HG02884 (cell line): ENCODE measurements at regions not wholly inside any gene's neighbourhood (a gene's known extent, or its start where the extent isn't known, plus 50 kb on each side); places are given as distances from the start of the nearest gene placed in this dataset.

ENCODE experiments used
- ATAC-seq: cut with Tn5 transposase; IDR thresholded peaks from one replicate; pipeline ENCODE4 v1.9.1; 2021; ENCODE audit warnings: mild to moderate bottlenecking, moderate library complexity; ENCODE audit not compliant: unreplicated experiment

DNA sequence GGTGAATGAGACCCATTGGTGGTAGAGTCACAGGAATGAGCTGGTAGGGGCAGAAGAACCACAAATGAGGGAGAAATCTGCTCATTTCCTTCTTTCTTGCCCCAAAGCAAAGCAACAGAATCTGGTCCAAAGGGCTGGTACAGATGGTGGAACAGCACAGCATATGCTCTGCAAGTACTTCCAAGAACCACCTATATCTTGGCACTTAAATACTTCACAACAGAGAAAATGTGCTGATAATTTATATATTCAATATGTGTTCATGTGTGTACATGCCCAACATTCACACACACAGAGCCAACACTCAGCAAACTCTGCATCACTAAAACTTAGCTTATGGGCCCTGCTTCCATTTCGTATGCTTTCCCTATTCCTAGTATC is 884.4 kb upstream of the KLHL29 start:
- ATAC-seq: no peak

DNA sequence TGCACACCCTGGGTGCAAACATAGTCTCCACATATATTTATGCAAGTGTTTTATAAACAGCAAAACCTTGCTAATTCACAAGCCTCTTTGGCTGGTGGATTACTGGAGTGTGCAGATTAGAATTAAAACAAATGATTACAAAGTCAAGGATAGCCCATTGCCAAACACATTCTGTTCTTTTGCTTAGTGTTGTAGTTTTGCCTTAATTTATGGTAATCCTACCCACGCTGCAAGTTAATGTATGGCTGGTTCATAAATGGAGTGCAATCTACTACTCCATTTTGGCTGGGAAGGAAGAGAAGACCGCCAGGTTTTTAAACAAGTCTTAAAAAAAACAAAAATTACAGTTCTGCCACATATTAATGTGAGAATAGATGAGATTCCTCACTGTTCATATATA is 883.1 kb upstream of the KLHL29 start:
- no peak for ATAC-seq

DNA sequence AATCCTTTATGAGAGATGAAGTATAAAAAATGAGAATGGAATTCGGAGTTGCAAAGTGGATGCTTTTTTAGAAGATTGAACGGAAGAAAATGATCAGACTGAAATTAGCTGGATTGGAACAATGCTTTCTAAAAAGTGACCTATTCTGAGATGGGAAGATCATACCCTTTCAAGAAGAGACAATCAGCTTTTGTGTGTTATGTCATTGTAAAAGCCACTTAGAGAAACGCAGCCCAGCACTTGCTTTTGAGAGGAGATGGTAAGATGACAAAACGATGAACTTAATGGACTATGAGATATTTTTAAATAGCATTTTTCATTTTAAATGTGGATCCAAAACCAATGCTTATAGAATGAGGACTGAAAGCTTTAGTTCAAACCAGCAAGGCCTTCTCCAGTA is 871.4 kb upstream of the KLHL29 start:
- no peak for ATAC-seq

DNA sequence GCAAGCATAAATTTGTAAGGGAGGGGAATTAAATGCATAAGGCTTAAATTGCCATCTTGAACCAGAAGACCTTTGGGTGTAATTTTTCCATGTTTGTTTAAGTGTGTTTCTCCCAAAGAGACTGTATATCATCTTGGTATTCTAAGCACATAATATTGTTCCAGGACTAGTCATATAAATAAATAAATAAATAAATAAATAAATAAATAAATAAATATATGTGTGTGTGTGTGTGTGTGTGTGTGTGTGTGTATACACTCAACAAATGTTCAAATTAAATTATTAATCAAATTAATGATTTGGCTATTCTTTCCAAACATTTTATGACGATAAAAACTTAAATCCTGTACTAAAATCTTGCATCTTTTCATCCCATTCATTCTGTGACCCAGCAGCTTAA is 867.8 kb upstream of the KLHL29 start:
- no peak for ATAC-seq

DNA sequence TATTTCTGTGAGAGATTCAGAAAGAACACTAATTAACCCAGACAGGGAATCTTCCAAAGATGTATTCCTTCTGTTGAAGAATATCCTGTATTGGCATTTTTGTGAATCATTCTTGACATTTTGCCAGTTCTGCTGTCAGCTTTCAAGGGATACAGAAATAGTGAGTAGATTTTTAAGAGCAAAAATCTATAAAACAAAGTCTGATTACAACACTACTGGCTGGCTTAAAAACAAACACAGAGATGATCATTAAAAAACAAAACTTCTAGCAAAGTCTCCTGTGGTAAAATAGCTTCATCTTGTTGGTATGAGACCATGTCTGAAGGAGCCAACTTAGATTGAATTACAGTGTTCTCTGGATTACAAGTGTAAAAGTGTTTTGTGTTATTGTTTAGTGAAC is 866.3 kb upstream of the KLHL29 start:
- ATAC-seq: no peak

DNA sequence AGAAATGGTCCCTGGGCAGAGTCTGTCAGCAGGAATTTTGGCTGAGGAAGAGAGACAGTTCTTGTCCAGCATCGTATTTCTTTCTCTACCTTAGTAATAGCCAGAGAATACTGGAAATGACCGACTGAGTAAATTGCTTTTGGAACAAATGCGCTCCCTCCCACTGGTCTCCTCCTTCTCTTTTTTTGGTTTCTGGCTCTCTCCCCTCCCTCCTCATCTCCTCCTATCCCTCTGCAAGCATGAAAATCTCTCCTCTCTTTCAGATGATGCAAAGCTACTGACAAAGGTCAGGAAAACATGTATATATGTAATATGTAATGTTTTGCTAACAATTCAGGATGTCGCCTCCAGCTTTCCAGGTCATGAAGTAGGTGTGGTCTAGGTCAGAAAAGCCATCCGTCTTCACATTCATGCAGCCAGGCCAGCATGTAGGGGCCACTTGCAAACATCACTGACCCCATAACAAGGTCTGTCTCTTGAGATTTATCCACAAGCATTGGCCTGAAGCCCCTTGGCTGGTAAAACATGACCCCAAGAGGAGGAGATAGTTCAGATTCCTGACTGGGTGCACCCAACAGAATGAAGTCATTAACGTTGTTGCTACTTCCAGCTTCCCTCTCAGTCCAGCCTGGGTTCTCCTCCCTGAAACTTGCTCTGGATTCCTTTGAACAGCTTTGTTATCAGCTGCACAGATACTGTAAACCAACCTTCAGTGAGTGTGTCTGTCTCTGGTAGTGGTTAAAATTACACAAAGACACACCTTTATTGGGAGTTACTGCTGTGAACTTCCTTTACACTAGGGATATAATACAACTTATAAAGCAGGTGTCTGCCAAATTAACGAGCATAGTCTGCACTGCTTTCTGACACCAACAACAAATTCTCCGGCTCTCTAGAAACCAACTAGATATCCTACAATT is 864.4 kb upstream of the KLHL29 start:
- no peak for ATAC-seq

DNA sequence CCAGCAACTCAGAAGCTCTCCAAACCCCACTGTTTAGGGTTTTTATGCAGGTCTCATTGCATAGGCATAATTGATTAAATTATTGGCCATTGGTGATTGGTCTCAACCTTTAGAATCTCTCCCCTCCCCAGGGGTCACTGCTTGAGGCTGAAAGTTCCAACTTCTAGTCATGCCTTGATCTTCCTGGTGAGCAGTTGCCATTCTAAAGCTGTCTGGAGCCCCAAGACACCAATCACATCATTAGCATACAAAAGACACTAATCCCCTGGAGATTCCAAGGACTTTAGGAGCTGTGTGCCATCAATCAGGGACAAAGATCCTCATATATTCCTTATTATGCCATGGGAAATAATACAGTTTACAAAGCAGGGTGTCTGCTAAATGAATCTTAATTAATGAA is 863.4 kb upstream of the KLHL29 start:
- ATAC-seq: no peak

DNA sequence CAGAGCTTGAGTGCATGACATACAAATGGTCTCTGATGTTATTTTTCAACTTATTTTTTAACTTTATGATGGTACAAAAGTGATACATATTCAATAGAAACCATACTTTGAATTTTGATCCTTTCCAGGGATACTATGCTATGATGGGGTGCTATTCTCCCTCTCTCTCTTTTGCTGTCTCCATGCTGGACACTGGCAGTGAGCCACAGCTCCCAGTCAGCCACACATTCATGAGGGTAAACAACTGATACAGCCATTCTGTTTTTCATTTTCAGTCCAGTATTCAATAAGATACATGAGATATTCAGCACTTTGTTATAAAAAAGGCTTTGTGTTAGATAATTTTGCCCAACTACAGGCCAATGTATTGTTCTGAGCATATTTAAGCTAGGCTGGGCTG is 859.3 kb upstream of the KLHL29 start:
- no peak for ATAC-seq

DNA sequence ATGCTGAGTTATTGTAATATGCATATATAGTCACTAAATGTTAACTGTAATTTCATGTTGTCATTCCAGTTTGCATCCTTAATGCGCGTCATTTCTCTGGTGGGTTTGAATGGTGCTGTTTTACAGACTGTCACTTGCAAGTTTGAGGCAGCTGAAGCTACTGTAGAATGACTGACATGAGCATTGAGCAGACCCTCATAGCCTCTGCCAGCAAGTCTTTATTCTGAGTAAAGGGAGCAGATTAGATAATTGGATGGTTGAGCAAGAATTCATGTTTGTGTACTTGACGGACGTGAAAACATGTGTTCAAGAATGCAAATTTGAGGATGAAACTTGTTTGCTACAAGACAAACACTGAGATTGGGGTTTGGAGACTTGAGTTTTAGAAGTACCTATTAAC is 854.8 kb upstream of the KLHL29 start:
- ATAC-seq: no peak

DNA sequence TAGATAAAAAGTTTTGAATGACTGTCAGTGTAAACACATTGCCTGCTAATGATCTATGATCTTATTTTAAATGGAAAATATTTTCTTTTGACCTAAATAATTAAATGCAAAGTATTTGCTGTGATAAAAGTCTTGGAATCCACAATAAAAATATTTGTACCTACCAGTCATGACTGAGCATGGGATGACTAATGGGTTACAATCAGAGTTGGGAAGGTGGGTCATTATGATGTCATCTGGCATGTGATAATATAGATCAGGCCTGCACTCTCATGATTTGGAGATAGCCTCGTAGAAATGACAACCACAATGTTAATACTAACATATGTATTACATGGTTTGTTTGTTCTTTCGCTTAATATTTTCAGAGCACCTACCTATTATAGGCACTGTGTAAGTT is 848.8 kb upstream of the KLHL29 start:
- no peak for ATAC-seq

DNA sequence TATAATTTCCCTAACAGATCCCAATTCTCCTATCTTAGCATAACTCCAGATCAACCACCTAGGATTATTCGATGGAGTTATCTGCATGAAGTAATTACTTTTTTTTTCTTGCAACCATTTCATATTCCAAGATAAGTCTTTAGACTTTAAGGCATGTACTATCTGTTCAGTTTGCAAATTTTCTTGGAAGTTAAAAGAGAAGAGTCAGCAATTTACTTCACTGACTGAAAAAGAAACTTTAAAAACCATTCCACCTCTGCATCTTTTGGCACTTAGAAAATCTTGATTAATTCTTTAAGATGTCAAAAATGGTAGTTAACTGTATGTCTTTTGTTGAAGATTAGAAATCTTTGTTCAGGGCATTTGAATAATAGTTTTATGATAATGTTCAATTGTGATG is 830.5 kb upstream of the KLHL29 start:
- ATAC-seq: no peak

DNA sequence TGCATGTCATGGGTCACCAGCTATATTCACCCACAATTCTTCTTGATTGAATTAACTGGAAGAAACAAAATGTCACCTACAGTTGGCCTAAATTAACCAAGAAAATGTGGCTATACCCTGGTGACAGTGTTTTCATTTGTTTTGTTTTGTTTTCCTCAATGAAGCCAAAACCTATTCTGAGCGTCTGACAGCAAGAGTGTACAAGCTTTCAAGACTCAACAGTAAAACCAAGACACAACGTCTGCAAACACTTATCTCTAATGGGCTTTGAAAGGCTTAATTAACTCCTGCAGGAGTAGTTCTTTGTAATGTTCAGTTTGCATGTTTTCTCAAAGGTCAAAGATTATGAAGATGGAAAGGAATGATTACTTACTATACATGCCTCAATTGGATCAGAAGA is 827.6 kb upstream of the KLHL29 start:
- ATAC-seq: no peak

DNA sequence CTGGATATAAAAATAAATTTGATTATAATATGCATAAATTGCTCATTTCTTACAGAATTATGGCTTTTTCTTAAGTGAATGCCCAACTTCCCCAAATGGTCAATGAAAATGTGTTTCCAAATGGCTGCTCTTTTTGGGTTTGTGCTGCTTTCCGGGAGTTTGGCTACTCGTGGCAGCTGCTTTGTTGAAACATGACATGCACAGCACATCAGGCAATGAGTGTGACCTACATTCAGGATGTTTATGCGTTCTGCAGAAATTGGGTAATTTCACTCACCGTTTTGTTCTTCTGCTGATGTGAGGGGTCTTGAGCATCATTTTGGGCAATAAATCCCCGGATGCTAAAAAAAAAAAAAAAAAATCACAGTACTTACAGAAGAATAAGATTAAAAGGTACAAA is 825.0 kb upstream of the KLHL29 start:
- no peak for ATAC-seq

DNA sequence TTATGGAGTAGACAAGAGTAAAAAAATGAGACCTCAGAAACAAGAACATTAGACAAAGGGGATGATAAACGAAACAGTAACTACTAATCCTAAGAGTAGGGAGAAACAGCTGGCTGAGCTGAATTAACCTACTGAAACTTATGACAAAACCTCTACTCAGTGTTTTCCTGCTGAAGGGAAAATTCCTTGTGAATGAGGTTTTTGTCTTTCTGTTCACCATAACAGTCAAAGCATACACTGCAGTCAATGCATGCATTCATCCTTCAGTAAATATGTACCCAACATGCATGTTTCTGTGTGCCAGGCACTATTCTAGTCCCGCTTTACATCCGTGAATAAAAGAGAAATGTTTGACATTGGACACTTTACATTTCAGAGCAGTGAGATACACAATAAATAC is 805.6 kb upstream of the KLHL29 start:
- ATAC-seq: no peak

DNA sequence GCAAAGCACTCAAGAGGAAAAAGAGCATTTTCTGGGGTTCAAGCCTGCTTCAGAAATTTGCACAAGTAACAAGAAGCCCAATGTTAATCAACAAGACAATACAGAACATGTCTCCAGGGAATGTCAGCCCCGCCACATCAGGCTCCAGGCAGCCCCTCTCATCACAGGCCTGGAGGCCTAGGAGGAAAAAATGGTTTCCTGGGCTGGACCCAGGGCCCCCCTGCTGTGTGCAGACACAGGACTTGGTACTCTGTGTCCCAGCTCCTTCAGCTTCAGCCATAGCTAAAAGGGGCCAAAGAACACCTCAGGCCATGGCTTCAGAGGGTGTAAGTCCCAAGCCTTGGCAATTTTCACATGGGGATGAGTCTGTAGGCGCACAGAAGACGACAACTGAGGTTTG is 802.9 kb upstream of the KLHL29 start:
- ATAC-seq: no peak

DNA sequence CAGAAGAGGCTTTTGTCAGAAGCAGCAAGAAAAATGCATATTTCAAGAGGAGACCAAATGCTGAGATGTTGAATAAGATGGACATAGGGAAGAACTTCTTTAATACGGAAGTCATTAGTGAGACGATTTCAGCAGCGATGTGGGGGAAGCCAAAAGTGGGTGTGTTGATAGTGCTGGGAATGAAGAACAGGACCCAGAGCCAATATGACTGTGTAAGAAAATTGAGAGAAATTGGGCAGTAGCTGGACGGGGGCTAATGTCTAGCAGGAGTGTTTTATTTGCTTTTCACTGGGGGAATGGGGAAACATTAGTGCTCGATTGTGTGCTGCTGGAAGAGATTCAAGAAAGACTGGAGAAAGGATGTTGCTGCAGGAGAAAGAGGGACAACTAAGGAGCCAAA is 788.7 kb upstream of the KLHL29 start:
- no peak for ATAC-seq

DNA sequence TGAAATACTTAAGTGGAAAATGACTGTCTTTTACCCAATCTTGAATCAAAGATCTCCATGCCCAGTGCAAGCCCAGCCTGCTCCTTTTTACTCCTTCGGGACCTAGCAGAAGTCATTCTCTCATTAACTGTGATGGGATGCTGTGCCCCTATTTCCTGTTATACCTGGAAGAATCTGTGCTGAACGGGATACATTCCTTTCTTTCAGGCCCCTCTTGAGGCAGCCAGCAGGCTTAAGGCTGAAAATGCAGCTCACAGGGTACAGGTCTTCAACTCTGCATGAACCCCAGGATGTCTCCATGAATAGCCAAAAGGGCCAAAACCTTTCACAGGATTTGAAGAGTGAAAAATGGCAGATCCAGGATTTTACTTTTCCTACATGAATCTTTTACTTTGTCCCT is 784.8 kb upstream of the KLHL29 start:
- ATAC-seq: no peak

DNA sequence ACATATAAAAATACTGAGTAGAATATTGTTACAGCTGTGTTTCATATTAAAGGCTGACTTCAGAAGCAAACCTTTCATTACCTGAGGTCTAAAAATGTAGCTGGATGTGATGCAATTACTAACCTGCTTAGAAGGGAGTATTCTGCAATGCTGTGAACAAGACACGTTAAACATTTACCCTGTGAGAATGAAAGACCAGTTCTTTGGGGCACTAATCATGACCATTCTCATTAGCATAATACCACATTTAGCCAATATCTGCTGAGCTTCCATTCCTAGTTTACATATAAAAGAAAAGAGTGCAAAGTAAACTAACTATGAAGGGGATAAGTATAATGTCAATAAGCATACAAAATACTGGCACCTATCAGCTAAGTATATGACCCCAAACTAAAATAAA is 784.0 kb upstream of the KLHL29 start:
- ATAC-seq: no peak

DNA sequence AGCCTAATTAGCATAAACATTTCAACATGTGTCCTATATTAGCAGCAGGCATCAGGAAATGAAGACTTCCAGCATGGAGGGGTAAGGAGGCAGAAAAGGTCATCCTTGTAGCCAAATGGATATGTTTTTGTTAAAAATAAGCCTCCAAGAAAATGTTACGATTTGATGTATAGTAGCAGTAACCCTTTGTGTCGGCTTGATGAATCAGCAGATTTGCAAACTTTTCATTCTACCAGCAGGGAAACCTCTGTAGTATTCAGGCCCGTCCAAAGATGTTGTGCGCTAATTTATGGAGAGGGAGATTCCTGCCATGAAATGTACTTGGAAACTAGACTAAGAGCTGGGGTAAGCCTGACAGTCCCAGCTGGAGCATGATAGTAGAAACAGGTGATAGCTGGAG is 780.8 kb upstream of the KLHL29 start:
- ATAC-seq: no peak

DNA sequence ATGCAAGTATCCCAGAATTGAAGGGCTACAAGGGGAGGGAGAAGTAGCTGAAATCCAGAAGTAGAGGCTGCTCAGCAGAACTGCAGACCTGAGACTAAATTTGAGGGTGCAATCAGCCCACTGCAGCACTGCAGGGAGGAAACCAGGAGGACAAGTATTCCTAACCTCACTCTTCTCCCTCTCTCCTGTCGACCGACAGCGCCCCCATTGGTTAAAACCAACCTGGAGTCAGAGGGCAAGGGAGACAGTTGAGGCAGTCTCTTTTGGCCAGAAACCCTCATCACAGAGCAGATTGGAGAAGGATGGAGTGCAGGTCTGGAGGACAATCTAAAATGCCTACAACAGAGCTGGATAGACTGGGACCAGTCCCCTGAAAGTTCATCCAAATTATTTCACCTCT is 768.9 kb upstream of the KLHL29 start:
- no peak for ATAC-seq

DNA sequence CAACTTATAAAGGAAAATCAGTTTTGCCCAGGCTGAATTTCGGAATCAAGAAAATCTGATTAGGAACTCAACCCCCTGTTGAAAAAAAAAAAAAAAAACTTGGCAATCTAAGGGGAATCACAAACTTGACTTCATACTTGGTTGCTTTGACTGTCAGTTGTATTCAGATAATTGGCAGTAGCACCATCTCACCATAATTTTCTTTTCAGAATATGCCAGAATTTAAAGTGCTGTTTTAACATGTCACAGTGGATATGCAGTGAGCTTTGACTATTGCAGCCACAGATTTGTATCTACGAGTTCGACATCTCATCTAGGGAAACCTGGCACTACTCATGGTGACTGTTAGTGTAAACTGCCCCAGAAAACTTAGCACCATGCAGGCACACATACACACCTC is 761.4 kb upstream of the KLHL29 start:
- no peak for ATAC-seq

DNA sequence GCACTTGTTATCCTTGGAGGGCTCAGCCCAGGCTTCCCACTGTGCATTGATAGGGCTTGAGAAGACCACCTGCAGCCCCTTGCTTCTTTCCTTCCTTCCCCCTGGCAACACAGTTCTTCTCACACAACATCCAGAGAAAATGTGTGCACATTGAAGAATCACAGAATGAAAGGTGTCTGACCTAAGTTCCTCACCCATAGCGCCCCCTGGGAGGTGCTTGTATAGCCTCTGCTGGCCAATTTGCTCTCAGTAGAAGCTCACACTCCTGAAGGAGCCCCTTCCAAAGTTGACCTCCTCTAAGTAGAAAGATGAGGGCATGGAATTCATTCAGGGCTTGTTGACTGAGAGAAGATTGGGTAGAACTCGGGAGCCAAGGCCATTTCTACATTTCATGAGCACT is 758.4 kb upstream of the KLHL29 start:
- ATAC-seq: no peak

DNA sequence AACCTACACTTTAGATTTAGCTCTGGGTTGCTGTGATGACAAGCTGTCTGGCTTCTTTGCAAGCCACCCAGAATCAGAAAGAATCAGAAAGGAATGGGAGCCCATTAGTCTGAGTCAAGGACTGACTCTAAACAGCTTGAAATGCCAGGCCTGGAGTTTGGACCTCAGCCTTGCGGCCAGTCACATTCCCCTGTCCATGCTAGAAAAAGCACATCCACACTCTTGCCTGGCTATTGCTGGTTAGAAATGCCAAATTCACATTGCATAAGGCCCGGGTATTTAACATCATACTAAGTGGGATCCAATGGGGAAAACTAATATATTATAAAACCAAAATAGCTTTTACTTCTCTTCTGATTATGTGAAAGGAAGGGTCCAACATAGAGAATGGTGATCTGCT is 756.8 kb upstream of the KLHL29 start:
- ATAC-seq: no peak
